ENCODE measurements at regions not wholly inside any gene's neighbourhood (a gene's known extent, or its start where the extent isn't known, plus 50 kb on each side); places are given as distances from the start of the nearest gene placed in this dataset.

DNA sequence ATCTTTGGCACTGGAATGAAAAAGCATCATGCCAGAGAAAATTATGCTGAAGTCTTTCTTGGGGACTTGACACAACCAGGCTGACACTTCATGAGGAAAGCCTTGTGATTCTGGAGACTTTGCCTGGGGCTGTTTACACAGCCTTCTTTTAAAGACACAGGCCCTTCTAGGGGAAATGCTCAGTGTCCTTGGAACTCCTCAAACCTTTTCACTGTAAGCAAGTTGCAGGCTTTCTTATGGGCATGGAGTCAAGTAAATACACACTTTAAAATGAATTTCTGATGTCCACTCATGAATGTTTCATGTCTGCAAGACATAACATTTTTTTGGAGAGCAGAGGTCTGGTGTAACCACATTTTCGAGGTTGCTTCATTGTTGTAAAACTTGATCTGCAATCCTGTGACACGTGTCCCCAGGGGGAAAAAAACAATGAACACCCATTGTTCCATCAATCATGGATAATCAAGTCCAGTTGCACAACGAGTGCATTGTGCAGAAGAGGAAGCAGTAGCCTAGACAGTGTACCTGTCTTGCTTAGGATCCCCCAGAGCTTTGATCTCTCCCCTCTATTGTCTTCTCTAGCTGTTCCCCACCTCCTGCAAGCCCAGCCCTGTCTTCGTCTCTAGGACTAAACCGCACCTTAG lies 155.1 kb upstream of the PRICKLE1 start:
- Histone ChIP-seq H3K4me1 (ENCODE audit: control insufficient read depth in 1 of 2, insufficient read depth in 2 of 2, low read length in 2 of 2) (peaks cover 7 to 16% of the 10 kb centered on the region in 2 experiments), H3K14ac (ENCODE audit: low read length) (peak overlapping the region; percentile 52), H2BK12ac (ENCODE audit: low read length) (peak overlapping the region; percentile 30), H3K23ac (ENCODE audit: low read length) (no peak overlapping the region), H2AFZ (ENCODE audit: insufficient read depth, low read length, poor library complexity) (no peak overlapping the region), H3K36me3 (ENCODE audit: control insufficient read depth in 1 of 2, insufficient read depth in 2 of 2, low read length in 2 of 2) (peaks cover 0 to 2% of the 10 kb centered on the region in 2 experiments), H3K9ac (ENCODE audit: low read length) (no peak overlapping the region), H3K18ac (ENCODE audit: low read length) (peak overlapping the region; percentile 64), H2BK5ac (ENCODE audit: low read depth, low read length, poor library complexity) (peak overlapping the region; percentile 53), H3K79me2 (ENCODE audit: control insufficient read depth, insufficient read depth, low read length, poor library complexity) (no peaks in the 10 kb centered on the region), H3K27ac (ENCODE audit: low read depth, low read length) (peak overlapping the region; percentile 82), H3K4ac (ENCODE audit: low read depth, low read length) (no peak overlapping the region), H4K8ac (ENCODE audit: low read depth, low read length) (peak overlapping the region; percentile 3), H3K27me3 (ENCODE audit: insufficient read depth, low read length) (no peaks in the 10 kb centered on the region), H2BK120ac (ENCODE audit: insufficient read depth, low read length, poor library complexity) (peak overlapping the region; percentile 37), H3K79me1 (ENCODE audit: low read length) (peaks cover 12% of the 10 kb centered on the region), H3K9me3 (ENCODE audit: insufficient read depth, low read depth, low read length) (peaks cover 5% of the 10 kb centered on the region), H2AK5ac (ENCODE audit: low read length) (no peak overlapping the region), H3K4me2 (ENCODE audit: low read length) (peak overlapping the region; percentile 30), H4K12ac (ENCODE audit: low read depth, low read length) (no peak overlapping the region), H3K4me3 (ENCODE audit: low read depth, low read length) (no peak overlapping the region), H4K91ac (ENCODE audit: low read depth, low read length) (peak overlapping the region; percentile 56)
- no CpG with 5 or more reads among the region's 5 CpGs for WGBS (ENCODE audit: extremely low coverage, insufficient coverage, insufficient read length)
- peak; percentile 65 to 83 for DNase-seq

DNA sequence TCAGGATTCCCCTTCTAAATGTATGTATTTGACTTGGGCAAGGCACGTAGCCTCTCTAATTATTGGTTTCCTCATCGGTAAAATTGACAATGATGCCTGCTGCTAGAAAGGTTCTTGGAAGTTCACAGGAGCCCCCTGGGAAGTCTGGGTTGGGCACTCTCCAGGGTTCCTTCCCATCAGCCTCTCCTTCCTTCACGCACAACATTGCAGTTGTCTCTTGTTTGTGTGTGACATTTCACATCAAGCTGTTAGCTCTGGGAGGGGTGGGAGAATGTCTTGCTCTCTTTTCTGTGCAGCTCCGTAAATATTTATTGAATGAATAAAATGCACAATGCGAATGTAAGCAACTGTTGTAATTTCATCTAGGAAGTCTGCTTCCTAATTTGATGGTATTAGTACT lies 153.2 kb upstream of the PRICKLE1 start:
- peaks cover 0 to 2% of the 10 kb centered on the region in 2 experiments for H3K36me3 ChIP-seq (ENCODE audit: control insufficient read depth in 1 of 2, insufficient read depth in 2 of 2, low read length in 2 of 2)
- H2AK5ac ChIP-seq (ENCODE audit: low read length) = no peak overlapping the region
- no peak overlapping the region for H3K4me3 ChIP-seq (ENCODE audit: low read depth, low read length)
- no peak overlapping the region for H3K23ac ChIP-seq (ENCODE audit: low read length)
- peak overlapping the region; percentile 40 for H3K14ac ChIP-seq (ENCODE audit: low read length)
- no peak overlapping the region for H3K9ac ChIP-seq (ENCODE audit: low read length)
- H3K79me2 ChIP-seq (ENCODE audit: control insufficient read depth, insufficient read depth, low read length, poor library complexity) = no peaks in the 10 kb centered on the region
- no peak overlapping the region for H3K27ac ChIP-seq (ENCODE audit: low read depth, low read length)
- H2BK120ac ChIP-seq (ENCODE audit: insufficient read depth, low read length, poor library complexity) = peak overlapping the region; percentile 15
- peak overlapping the region; percentile 12 for H2BK5ac ChIP-seq (ENCODE audit: low read depth, low read length, poor library complexity)
- no peak overlapping the region for H3K4me2 ChIP-seq (ENCODE audit: low read length)
- peak overlapping the region; percentile 70 for H4K91ac ChIP-seq (ENCODE audit: low read depth, low read length)
- peaks cover 11% of the 10 kb centered on the region for H3K79me1 ChIP-seq (ENCODE audit: low read length)
- no peak overlapping the region for H3K18ac ChIP-seq (ENCODE audit: low read length)
- no peak overlapping the region for H2AFZ ChIP-seq (ENCODE audit: insufficient read depth, low read length, poor library complexity)
- H3K4me1 ChIP-seq (ENCODE audit: control insufficient read depth in 1 of 2, insufficient read depth in 2 of 2, low read length in 2 of 2) = peaks cover 9 to 17% of the 10 kb centered on the region in 2 experiments
- H3K27me3 ChIP-seq (ENCODE audit: insufficient read depth, low read length) = no peaks in the 10 kb centered on the region
- H4K12ac ChIP-seq (ENCODE audit: low read depth, low read length) = no peak overlapping the region
- no peak for DNase-seq
- WGBS (ENCODE audit: extremely low coverage, insufficient coverage, insufficient read length) = no CpG with 5 or more reads among the region's 5 CpGs
- no peak overlapping the region for H3K4ac ChIP-seq (ENCODE audit: low read depth, low read length)
- peak overlapping the region; percentile 72 for H2BK12ac ChIP-seq (ENCODE audit: low read length)
- H4K8ac ChIP-seq (ENCODE audit: low read depth, low read length) = peak overlapping the region; percentile 22
- H3K9me3 ChIP-seq (ENCODE audit: insufficient read depth, low read depth, low read length) = peaks cover 5% of the 10 kb centered on the region

DNA sequence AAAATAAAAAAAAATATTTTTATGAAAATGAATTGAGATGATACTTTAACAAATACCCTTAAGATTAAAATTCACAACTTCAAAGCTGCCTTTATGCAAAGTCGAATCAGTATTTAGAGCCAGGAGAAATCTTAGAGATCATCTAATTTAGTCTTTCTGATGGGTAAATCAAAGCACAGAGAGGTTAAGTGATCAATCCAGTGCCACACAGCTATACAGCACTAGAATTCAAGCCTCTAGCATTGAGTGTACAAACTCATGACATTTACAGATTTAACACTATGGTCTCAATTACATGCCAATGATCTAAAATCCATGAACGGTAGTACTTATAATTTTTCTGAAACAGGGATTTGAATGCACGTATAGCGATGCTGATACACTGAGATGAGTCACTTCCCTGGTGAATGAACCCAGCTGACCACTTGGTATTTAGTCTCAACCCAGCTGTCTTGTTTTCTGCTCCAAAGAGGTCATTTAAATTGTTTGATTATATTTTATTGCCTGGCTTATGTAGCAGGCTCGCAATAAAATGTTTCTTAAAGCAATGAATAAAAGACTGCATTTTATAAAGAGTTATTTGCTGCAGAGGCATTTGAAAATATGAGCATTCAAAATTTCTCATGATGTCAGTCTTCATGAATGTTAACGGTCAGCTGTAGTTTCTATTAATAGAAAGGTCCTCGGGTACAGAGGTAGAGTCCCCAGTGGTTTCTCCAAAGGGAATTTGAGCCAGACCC lies 152.4 kb upstream of the PRICKLE1 start:
- Histone ChIP-seq H4K91ac (ENCODE audit: low read depth, low read length) (no peak overlapping the region), H2BK12ac (ENCODE audit: low read length) (no peak overlapping the region), H3K79me1 (ENCODE audit: low read length) (peaks cover 11% of the 10 kb centered on the region), H3K18ac (ENCODE audit: low read length) (no peak overlapping the region), H3K4me1 (ENCODE audit: control insufficient read depth in 1 of 2, insufficient read depth in 2 of 2, low read length in 2 of 2) (peaks cover 11 to 19% of the 10 kb centered on the region in 2 experiments), H3K14ac (ENCODE audit: low read length) (no peak overlapping the region), H3K4me2 (ENCODE audit: low read length) (no peak overlapping the region), H2AK5ac (ENCODE audit: low read length) (no peak overlapping the region), H3K23ac (ENCODE audit: low read length) (no peak overlapping the region), H3K9me3 (ENCODE audit: insufficient read depth, low read depth, low read length) (peaks cover 5% of the 10 kb centered on the region), H2AFZ (ENCODE audit: insufficient read depth, low read length, poor library complexity) (no peak overlapping the region), H2BK5ac (ENCODE audit: low read depth, low read length, poor library complexity) (no peak overlapping the region), H3K4me3 (ENCODE audit: low read depth, low read length) (no peak overlapping the region), H3K79me2 (ENCODE audit: control insufficient read depth, insufficient read depth, low read length, poor library complexity) (no peaks in the 10 kb centered on the region), H3K36me3 (ENCODE audit: control insufficient read depth in 1 of 2, insufficient read depth in 2 of 2, low read length in 2 of 2) (peaks cover 0 to 2% of the 10 kb centered on the region in 2 experiments), H2BK120ac (ENCODE audit: insufficient read depth, low read length, poor library complexity) (no peak overlapping the region), H4K12ac (ENCODE audit: low read depth, low read length) (no peak overlapping the region), H3K27ac (ENCODE audit: low read depth, low read length) (no peak overlapping the region), H3K4ac (ENCODE audit: low read depth, low read length) (no peak overlapping the region), H3K9ac (ENCODE audit: low read length) (no peak overlapping the region), H3K27me3 (ENCODE audit: insufficient read depth, low read length) (no peaks in the 10 kb centered on the region), H4K8ac (ENCODE audit: low read depth, low read length) (no peak overlapping the region)
- WGBS (ENCODE audit: extremely low coverage, insufficient coverage, insufficient read length) = no CpG with 5 or more reads among the region's 7 CpGs
- no peak for DNase-seq

DNA sequence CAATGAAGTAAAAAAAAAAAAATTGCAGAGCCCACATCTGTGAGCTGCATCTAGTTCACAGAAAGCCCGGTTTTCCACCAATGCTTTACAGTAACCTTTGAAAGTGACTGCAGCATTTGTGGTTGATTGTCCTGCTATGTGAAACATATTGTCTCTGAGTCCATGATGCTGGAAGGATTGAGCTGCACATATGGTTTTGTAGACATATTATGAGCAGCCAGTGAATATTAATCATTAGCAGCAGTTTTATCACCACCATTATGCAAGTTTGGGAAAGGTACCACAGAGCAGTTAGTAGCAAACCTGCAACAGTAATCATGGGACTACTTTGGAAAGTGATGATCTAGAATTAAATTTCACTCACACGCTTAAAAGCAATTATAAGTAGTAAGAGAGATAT lies 151.5 kb upstream of the PRICKLE1 start:
- Histone ChIP-seq H3K14ac (ENCODE audit: low read length) (no peak overlapping the region), H3K4me3 (ENCODE audit: low read depth, low read length) (no peak overlapping the region), H2BK12ac (ENCODE audit: low read length) (no peak overlapping the region), H3K9me3 (ENCODE audit: insufficient read depth, low read depth, low read length) (peaks cover under 1% of the 10 kb centered on the region), H3K79me1 (ENCODE audit: low read length) (peaks cover 11% of the 10 kb centered on the region), H4K8ac (ENCODE audit: low read depth, low read length) (no peak overlapping the region), H3K23ac (ENCODE audit: low read length) (no peak overlapping the region), H4K91ac (ENCODE audit: low read depth, low read length) (no peak overlapping the region), H3K79me2 (ENCODE audit: control insufficient read depth, insufficient read depth, low read length, poor library complexity) (no peaks in the 10 kb centered on the region), H2BK5ac (ENCODE audit: low read depth, low read length, poor library complexity) (no peak overlapping the region), H2BK120ac (ENCODE audit: insufficient read depth, low read length, poor library complexity) (no peak overlapping the region), H3K4me1 (ENCODE audit: control insufficient read depth in 1 of 2, insufficient read depth in 2 of 2, low read length in 2 of 2) (peaks cover 15 to 22% of the 10 kb centered on the region in 2 experiments), H3K4me2 (ENCODE audit: low read length) (no peak overlapping the region), H3K36me3 (ENCODE audit: control insufficient read depth in 1 of 2, insufficient read depth in 2 of 2, low read length in 2 of 2) (peaks cover 0 to 2% of the 10 kb centered on the region in 2 experiments), H2AK5ac (ENCODE audit: low read length) (no peak overlapping the region), H4K12ac (ENCODE audit: low read depth, low read length) (no peak overlapping the region), H2AFZ (ENCODE audit: insufficient read depth, low read length, poor library complexity) (no peak overlapping the region), H3K18ac (ENCODE audit: low read length) (no peak overlapping the region), H3K4ac (ENCODE audit: low read depth, low read length) (no peak overlapping the region), H3K9ac (ENCODE audit: low read length) (no peak overlapping the region), H3K27ac (ENCODE audit: low read depth, low read length) (no peak overlapping the region), H3K27me3 (ENCODE audit: insufficient read depth, low read length) (no peaks in the 10 kb centered on the region)
- DNase-seq = no peak
- no CpG with 5 or more reads among the region's 2 CpGs for WGBS (ENCODE audit: extremely low coverage, insufficient coverage, insufficient read length)

Measured in trophoblast cell (in vitro differentiated cells and primary cell).